Umbilical cord (tissue), 1 donor: ENCODE measurements at regions not wholly inside any gene's neighbourhood (a gene's known extent, or its start where the extent isn't known, plus 50 kb on each side); places are given as distances from the start of the nearest gene placed in this dataset.

Experiments
- DNase-seq: peaks from one replicate; pipeline ENCODE4 v3.0.0-alpha.2; 2015; ENCODE audit warnings: low spot score

DNA sequence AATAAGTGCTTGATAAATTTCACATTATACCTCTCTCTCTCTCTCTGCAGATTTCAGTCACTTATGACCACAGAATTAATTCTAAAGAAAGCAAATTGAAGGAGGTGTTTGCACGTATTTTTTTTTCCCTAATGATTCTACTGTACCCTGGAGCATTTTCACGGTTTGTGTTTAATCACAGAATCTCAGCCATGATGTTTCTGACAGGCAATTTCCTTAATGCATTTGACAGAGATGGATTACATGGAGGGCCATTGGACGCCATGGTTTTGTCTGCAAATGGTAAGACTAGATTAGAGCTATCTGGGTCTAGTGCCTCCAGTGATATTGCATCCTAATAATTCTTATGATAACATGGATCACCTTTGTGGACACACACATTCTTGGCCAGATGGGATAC is 147.5 kb upstream of the RBFOX1 start:
- no peak for DNase-seq

DNA sequence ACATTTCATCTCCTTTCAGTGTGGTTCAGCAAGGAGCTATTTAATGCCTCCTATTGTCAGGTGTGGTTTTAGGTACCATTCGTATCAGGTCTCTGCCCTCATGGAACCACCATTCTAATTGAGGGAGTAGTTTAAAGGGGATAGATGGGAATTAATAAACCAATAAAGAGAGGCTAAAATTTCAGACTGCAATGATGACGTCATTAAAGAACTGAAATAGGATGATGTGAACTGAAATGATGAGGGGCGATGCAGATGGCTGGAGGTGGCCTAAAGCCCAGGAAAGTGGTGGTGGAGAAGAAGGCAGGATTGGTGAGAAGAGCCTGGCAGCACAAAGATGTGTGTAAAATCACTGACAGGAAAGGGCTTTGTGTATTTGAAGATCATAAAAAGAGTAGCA is 148.9 kb upstream of the RBFOX1 start:
- no peak for DNase-seq

- DNase-seq: peak; percentile 26
Measured at GRCh38 chr16:7182510-7183109, 150.0 kb upstream of the RBFOX1 start.

GRCh38 chr16:7177875-7178274 is 154.8 kb upstream of the RBFOX1 start:
- DNase-seq: no peak

GRCh38 chr16:7171151-7171550 is 161.5 kb upstream of the RBFOX1 start:
- no peak for DNase-seq

- no peak for DNase-seq
Measured at GRCh38 chr16:7167626-7168025, 165.0 kb upstream of the RBFOX1 start.

DNA sequence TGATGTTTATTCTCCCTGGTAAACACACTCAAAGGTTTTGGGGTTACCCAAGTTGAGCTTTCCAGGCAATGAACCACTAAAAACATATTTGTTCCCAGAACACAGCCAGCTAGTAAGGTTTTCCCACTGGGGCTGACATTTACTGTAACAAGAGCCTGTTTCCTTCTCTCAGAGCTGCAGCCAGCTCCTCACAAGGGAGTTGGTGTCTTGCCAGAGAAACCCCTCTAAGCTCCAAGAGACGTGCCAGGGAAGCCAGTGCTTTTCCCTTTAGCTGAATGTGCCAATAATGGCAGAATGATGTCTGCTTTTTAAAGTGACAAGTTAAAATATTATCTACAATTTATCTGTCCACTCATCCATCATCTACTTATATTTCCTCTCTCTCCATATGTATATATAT is 170.8 kb upstream of the RBFOX1 start:
- DNase-seq: no peak

DNA sequence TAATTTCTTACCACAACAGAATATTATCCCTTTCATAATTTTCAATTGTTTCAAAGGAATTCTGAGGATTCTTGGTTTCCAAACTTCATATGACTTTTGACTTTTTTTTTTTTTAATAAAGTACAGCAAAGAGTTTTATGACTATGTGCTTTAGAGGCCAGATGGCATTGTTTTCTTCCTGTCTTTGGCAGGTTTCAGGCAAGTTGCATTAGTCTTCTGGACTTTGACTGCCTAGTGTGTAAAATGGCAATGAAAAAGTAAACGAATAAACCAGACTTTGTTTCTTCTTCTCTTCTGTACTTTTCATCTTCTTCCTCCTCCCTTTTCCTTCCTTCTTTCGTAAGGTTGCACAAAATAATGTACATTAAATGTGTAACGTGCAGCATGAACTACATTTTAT is 172.6 kb upstream of the RBFOX1 start:
- DNase-seq: no peak

DNA sequence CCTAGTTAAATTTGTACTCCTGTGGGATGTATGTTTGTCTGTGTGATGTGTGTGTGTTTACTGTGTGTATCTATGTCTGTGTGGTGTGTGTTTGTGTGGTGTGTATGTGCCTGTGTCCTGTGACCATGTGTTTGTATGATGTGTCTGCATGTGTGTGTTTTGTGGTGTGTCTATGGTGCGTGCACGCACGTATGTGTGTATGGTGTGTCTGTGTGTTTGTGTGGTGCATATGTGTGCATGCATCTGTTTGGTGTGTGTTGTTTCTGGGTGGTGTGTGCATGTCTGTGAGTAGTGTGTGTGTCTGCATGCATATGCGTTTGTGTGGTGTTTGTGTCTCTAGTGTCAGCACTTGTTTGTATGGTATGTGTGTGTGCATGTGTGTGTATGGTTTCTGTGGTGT is 174.2 kb upstream of the RBFOX1 start:
- no peak for DNase-seq

GRCh38 chr16:7150230-7150629 is 182.4 kb upstream of the RBFOX1 start:
- no peak for DNase-seq

GRCh38 chr16:7148606-7149005 is 184.0 kb upstream of the RBFOX1 start:
- no peak for DNase-seq

GRCh38 chr16:7140899-7141298 is 191.7 kb upstream of the RBFOX1 start:
- DNase-seq: no peak

GRCh38 chr16:7137560-7138330 is 194.9 kb upstream of the RBFOX1 start:
- DNase-seq: no peak

GRCh38 chr16:7132465-7132864 is 200.2 kb upstream of the RBFOX1 start:
- DNase-seq: no peak

- no peak for DNase-seq
Measured at GRCh38 chr16:7124701-7125100, 207.9 kb upstream of the RBFOX1 start.

- DNase-seq: no peak
Measured at GRCh38 chr16:7124242-7124641, 208.4 kb upstream of the RBFOX1 start.

DNA sequence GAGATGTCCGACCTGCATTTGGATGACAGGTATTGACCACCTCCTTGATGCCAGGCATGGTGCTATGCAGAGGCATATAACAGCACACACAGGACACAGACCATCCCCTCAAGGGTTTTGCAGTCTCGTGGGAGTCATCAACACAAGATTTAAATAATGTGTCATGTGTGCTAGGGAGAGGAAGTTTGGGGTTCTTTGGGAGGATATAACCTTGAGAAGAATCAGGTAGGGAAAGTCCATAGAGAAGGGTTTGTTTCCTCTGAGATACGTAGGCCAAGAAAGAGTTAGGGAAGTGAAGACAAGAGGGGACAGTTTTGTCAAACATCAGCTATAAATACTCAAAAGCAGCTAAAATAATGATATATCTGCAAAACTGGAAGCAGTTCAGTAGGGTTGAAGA is 215.9 kb upstream of the RBFOX1 start:
- no peak for DNase-seq

DNA sequence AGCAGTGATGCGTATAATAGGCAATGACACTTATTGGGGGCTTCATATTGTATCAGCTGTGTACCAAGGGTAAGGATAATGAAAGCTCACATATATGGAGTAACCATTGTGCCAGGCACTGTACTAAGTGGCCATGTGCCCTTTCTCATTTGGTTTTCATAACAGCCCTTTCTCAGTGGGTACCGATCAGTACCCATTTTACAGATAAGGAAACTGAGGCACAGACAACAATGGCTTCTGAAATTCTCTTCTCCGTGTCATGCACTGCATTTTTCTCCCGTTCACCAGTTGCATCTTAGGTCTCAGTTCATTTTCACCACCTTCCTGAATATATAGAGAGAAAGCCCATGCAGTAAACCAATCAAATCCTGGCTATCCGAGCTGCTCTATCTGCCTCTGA is 216.7 kb upstream of the RBFOX1 start:
- no peak for DNase-seq

- no peak for DNase-seq
Measured at GRCh38 chr16:7113949-7114348, 218.7 kb upstream of the RBFOX1 start.

DNA sequence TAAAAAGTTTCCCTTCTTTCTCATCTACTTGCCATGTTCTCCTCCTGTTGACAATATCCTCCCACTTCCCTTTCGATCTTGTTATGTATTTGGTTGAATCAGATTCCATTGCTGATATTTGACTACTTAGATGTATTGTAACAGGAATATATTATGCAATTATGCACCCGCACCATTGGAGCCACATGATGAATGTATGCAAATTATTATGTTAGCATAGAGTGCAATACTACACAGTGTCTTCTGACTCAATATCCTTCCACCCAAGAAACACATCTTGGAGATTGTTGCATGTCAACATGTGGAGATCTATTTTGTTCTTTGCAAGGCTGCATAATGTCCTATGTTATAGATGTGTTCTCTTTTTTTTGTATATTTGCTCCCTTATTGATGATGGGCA is 219.2 kb upstream of the RBFOX1 start:
- no peak for DNase-seq

DNA sequence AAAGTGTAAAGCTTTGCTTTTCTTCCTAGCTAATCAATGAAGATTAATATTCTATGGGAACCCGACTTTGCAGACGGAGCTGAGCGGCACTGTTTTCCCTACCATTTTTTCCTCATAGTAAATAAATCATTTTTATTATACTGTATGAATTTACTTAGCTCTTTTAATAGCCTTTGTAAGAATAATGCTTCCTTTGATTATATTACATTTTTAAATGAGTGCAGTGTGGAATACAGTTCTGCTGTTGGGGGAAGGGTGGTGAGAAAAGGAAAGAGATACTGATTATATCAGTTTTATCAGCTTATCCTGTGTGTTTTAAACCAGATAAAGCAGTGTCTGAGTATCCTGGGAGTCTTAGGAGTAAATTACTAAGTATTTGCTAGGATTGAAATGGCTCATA is 221.4 kb upstream of the RBFOX1 start:
- no peak for DNase-seq

DNA sequence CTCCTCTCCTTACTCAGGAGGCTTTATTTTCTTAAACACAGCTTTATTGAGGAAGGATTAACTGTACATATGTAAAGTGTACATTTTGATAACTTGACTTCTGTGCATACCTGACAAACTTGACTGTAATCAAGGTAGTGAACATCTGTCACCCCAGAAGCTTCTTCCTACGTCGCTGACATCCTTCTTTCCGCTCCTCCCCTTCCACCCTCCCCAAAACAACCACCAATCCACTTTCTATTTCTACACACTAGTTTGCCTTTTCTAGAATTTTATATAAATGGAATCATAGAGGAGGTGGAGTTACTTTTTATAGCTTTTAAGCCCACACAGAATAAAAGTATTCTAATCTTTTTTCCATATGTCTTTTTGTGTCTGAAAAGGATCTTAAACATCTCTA is 225.2 kb upstream of the RBFOX1 start:
- no peak for DNase-seq

- no peak for DNase-seq
Measured at GRCh38 chr16:7103056-7103455, 229.6 kb upstream of the RBFOX1 start.

GRCh38 chr16:7101054-7101453 is 231.6 kb upstream of the RBFOX1 start:
- DNase-seq: no peak
